Stimulated activated CD8-positive, alpha-beta memory T cell treated with anti-CD3 and anti-CD28 coated beads, Interleukin-7, amount 100 ng/mL, for 4 hours (primary cell): ENCODE measurements at regions not wholly inside any gene's neighbourhood (a gene's known extent, or its start where the extent isn't known, plus 50 kb on each side); places are given as distances from the start of the nearest gene placed in this dataset.

Experiments used
- DNase-seq, 2 donors: peaks; one replicate each; pipeline ENCODE4 v3.0.0-alpha.2; 2020; ENCODE audit warnings: low read depth in 2 of 2

DNA sequence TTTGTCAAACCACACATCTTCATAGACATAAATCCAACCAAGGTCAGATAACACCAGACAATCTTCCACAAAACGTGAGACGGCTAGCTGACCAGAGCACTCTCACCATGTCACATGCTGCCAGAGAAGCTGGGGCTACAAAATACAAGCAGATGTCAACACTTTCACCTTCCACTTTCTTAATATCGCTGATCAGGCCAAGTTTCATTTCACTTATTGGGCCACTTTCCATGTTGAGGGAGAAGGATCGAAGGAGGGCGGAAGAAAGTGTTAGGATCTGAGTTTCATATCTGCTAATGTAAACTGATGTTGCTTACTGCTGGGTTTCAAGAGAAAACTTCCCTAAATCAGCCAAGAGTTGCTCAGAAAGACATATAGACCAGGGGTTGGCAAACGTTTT, 177.0 kb upstream of the PRDM1 start:
- no peak for DNase-seq

DNA sequence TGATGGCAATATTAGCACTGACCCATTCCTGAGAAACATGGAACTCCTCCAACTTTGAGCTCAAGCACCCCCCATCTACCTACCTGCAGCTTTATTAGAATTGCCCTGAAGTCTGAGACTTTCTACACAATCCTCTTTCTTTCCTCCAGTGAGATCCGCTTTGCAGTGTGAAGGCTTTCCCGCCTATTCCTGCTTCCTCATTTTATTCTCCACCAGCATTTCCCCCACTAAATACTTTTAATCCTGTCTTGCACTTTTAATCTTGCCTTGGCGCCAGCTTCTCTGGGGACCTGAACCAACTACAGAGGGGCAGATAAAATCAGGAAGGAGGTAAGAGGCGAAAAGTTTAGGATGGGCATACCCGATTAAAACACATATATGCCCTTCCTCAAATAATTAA, 178.1 kb upstream of the PRDM1 start:
- DNase-seq: no peak

- no peak for DNase-seq
These were observed 178.8 kb upstream of the PRDM1 start for GRCh38 chr6:105907301-105907700.

GRCh38 chr6:105902401-105903031, 183.6 kb upstream of the PRDM1 start:
- DNase-seq: no peak

DNA sequence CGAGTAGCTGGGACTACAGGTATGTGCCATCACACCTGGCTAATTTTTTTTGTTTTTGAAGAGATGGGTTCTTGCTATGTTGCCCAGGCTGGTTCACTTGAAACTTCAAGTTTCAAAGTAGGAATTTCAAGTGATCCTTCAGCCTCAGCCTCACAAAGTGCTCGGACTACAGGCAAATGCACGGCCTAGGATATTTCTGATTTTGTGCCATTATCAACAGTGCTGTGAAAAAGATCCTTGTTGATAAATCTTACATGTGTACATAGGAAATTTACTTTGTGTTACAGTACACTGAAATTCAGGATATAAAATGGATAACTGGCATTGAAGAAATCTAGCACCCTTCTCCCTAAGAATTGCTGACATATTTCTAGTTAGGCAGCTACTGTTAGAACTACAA, 184.6 kb upstream of the PRDM1 start:
- DNase-seq: no peak

DNA sequence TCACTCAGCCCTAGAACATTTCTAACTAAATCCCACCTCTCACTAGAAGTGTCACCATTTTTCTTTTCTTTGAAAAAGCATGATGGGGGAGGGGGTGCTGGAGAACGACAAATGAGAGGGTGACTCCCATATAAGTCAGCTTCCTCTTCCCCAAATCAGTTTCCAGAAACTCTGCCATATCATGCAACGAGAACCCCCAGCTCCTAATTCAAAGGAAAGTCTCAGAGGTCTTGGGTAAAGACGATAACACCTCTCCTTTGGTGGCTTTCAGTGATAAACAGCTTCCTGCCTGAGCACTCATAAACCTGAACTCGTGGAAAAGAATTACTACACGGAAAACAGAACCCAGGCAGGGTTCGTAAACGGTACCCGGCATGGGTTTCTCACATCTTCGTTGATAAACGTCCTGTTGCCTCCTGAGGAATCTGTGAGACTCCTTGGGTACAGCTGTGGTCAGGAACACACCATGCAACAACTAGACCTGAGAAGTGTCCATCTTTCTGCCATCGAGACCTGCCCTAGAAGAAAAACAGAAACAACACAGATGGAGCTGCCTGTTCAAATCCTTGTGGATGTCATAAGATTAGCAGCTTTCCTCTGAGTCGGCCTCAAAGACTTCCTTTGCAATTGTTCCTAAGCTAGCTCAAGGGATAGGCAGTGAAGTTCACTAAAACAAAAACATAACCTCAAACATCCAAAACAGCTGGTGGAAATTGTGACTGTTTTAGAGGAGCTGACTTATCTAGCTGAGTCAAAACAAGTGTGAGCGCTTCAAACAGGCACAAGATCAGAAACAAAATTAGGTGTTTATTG, 185.8 kb upstream of the PRDM1 start:
- DNase-seq: no peak

GRCh38 chr6:105898286-105898685, 187.8 kb upstream of the PRDM1 start:
- DNase-seq: no peak

DNA sequence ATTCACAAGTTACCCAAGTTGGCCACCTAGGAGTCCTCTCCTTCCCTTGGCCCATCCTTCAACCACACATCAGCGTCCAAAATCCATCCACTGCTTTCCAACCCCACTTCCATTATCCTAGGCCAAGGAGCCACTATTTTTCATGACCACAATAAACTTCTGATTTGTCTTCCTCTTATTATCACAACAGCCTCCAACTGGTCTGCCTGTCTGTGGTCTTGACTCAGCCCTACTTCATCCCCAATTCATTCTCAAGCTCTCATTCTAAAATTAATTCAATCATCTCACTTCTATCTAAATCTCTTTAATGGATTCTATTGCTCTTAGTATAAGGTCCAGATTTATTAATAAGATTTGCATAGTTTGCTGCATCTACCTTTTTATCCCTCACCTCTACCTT, 189.0 kb upstream of the PRDM1 start:
- no peak for DNase-seq

GRCh38 chr6:105896821-105897095, 189.4 kb upstream of the PRDM1 start:
- DNase-seq: no peak

- no peak for DNase-seq
These were observed 189.9 kb upstream of the PRDM1 start for GRCh38 chr6:105896052-105896820.

GRCh38 chr6:105894556-105894955, 191.6 kb upstream of the PRDM1 start:
- no peak for DNase-seq

DNA sequence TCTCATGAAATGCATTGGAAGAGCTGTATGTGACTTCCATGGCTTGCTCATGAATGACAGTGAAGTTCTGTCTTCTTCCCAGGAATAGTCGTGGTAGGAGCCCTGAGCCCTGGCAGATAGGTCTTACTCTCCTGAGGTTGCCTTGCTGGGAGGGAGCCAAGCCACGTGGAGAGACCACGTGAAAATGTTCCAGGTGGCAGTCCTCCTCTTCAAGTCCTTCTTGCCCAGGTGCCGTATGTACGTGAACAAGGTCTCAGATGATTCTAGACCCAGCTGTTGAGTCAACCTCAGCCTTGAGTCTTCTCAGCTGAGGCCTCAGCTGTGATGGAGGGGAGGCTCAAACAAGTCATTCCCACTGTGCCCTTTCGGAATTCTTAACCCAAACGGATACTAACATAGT, 192.4 kb upstream of the PRDM1 start:
- no peak for DNase-seq

DNA sequence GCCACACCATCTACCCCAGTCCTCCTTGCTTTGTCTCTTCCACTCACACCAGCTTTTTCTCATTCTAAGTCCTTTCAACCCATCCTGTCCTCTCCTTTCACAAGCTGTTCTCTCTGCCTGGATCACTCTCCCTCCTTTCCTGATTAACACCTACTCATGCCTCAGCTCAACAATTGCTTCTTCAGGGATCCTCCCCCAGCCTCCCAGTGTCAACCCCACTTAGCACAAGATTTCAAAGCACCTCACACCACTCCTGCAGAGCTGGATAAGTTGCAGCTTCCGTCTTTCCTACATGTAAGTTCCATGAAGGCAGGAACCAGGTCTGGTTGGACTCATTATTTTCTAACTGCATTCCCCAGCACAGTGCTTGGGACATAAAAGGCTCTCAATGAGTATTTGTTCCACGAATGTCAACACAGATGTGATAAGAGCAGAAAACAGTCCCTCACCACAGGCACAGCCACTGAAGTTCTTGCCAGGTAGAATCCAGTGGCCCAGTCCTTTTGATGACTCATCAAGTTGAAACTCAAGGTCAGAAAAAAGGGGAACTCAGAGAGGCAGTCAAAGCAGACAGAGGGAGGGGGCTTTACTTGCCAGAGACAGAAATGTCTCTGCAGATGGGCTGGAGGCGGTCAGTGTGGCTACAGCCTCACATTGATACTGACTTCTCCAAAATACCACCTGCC, 193.4 kb upstream of the PRDM1 start:
- no peak for DNase-seq

DNA sequence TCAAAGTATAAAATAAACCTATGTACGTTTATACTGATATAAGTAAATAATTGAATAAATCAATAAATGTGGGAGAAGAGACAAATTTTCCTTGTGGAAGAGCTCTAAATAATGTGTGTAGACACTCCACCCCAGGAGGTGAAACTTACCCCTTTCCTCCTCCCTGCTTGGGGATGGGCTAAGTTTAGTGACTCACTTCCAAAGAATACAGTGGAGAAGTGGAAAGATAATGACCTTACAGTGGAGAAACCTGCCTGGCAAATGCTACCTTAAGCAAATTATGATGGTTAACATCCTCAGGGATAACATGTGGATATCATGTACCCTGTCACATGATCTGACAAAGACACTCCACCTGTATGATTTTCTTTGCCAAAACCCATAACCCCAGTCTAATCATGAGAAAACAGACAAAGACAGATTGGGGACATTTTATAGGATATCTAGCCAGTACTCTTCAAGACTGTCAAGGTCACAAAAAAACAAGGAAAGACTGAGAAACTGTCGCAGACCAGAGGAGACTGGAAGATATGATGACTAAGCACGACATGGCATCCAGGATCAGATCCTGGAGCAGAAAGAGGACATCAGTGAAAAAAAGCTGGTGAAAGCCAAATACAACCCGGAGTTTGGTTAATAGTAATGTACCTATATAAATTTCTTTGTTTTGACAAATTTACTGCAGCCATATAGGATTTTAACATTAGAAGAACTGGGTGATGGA, 195.5 kb upstream of the PRDM1 start:
- no peak for DNase-seq

DNA sequence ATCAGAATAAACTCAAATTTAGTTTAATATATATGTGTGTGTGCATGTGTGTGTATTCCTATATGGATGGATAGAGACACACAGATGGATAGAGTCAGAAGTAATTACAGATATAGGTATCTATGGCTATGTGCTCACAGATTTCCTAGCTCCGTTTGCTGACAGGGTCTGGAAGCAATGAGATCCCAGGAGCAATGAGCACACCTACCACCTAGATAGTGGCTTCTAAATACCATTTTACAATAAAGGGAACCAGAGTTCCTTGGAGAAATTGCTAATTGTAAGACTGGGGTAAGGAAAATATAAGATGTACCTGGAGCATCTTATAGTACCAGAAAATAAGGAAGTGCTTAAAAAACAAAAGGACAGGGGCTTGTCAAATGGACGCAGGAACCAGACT, 196.2 kb upstream of the PRDM1 start:
- no peak for DNase-seq

DNA sequence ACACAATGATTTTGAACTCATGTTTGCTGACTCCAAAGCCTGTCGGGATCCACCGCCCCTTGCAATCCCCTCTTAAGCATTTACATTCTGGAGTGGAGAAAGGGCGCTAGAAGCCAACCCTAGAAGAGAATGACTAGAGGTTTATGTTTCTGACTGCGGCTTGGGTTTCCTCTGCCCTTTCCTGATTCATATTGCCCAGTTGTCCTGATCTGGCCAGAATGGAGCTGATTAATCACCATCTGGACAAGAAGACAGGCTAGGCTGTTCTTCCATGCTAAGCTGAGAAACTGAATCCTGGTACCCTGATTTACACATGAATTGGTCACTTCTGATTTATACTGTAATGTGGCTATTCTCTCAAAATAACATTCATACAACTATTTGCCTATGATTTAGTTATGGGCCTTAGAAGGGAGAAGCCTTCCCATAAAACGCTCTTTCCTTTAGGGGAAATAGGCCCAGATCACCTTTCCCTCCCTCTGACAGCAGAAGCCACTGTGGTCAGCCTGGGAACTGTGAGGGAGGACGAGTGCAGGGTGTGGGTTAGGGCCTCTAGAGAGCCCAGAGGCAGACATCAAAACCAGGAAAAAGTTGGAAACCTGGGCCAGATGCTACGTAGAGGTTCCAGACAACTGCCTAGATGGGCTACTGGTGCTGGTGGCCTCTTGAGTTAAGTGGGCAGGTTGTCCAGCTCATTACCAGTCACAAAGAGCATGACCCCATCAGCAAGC, 199.2 kb upstream of the PRDM1 start:
- no peak for DNase-seq

GRCh38 chr6:105886066-105886813, 199.9 kb upstream of the PRDM1 start:
- DNase-seq: no peak

DNA sequence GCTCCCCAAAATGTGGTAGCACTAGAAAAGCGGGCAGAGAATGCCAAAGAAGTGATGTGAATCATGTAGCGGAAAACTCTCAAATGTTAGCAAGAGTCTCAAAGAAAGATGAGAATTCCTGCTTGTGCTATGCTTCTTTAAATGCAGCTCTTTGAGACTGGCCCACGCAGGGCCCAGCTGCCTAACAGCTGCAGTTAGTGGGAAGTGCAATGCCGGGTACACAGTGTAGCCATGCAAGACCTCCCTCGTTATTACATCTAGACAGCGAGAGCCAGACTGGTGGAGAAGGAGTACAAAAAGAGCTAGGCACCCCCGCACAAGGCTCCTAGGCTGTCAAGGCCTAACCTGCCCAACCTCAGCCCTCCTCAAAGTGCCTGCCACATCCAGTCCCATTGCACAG, 201.7 kb upstream of the PRDM1 start:
- DNase-seq: no peak

GRCh38 chr6:105884011-105884410, 202.1 kb upstream of the PRDM1 start:
- no peak for DNase-seq

GRCh38 chr6:105882828-105883227, 203.3 kb upstream of the PRDM1 start:
- DNase-seq: no peak
